ENCODE measurements at regions not wholly inside any gene's neighbourhood (a gene's known extent, or its start where the extent isn't known, plus 50 kb on each side); places are given as distances from the start of the nearest gene placed in this dataset.

- TF ChIP-seq CTCF (IDR thresholded peaks at IDR 0.05) (no peak), POLR2A (IDR thresholded peaks at IDR 0.05) (no peak), POLR2AphosphoS5 (IDR thresholded peaks at IDR 0.05) (no peak)
These were observed 255.1 kb upstream of the CMC1 start for GRCh38 chr3:27986234-27986879.

All from breast epithelium (tissue), 3 donors.